Activated naive CD4-positive, alpha-beta T cell treated with anti-CD3 and anti-CD28 coated beads, Interleukin-2, amount 50 U/mL, for 16 hours (primary cell): ENCODE measurements at regions not wholly inside any gene's neighbourhood (a gene's known extent, or its start where the extent isn't known, plus 50 kb on each side); places are given as distances from the start of the nearest gene placed in this dataset.
"Not testable (repeated sequence)": the region's sequence is repeated elsewhere in the genome, so short reads cannot be mapped to it uniquely, and the experiment has no call there.

ENCODE experiments used
- DNase-seq: peaks from one replicate; pipeline ENCODE4 v3.0.0-alpha.2; 2020

GRCh38 chr2:143837055-143837454, 682.9 kb downstream of the ZEB2 start:
- not testable (repeated sequence) for DNase-seq

GRCh38 chr2:143835481-143835880, 684.4 kb downstream of the ZEB2 start:
- no peak for DNase-seq

- no peak for DNase-seq
Observed at GRCh38 chr2:143833015-143833660, 686.8 kb downstream of the ZEB2 start.

GRCh38 chr2:143830476-143830875, 689.4 kb downstream of the ZEB2 start:
- no peak for DNase-seq

GRCh38 chr2:143828763-143829537, 691.0 kb downstream of the ZEB2 start:
- no peak for DNase-seq

- no peak for DNase-seq
Observed at GRCh38 chr2:143824791-143825190, 695.1 kb downstream of the ZEB2 start.

- no peak for DNase-seq
Observed at GRCh38 chr2:143823876-143824275, 694.7 kb downstream of the ARHGAP15 start.

GRCh38 chr2:143823296-143823695, 694.1 kb downstream of the ARHGAP15 start:
- DNase-seq: no peak

GRCh38 chr2:143822736-143823135, 693.5 kb downstream of the ARHGAP15 start:
- DNase-seq: no peak

- no peak for DNase-seq
Observed at GRCh38 chr2:143819764-143820163, 690.5 kb downstream of the ARHGAP15 start.

- DNase-seq: no peak
Observed at GRCh38 chr2:143819190-143819735, 690.0 kb downstream of the ARHGAP15 start.
